Activated CD8-positive, alpha-beta T cell treated with anti-CD3 and anti-CD28 coated beads for 36 hours (primary cell): ENCODE measurements at regions not wholly inside any gene's neighbourhood (a gene's known extent, or its start where the extent isn't known, plus 50 kb on each side); places are given as distances from the start of the nearest gene placed in this dataset.

Experiments used
- ATAC-seq: fragments of 200-7000 bp; cut with Tn5 transposase; one replicate; pipeline ENCODE4 v1.10.0; 2021; ENCODE audit warnings: mild to moderate bottlenecking, moderate library complexity
- CTCF ChIA-PET: fragments of 350-600 bp; sonication (Branson Sonifier 250); formaldehyde crosslinking; loops from one replicate; lab custom pipeline; 2021; ENCODE audit warnings: antibody characterized with exemption; lab: Charles Lee
- POLR2A ChIA-PET: fragments of 350-600 bp; sonication (Branson Sonifier 250); formaldehyde crosslinking; loops from one replicate; lab custom pipeline; 2021; ENCODE audit warnings: antibody characterized with exemption; lab: Charles Lee
- DNase-seq: peaks from one replicate; pipeline ENCODE4 v3.0.0-alpha.2; 2020
- H3K27ac Mint-ChIP-seq: one replicate; pipeline ENCODE4 v1.8.0; 2021; ENCODE audit warnings: mild to moderate bottlenecking, mixed read lengths
- H3K27me3 Mint-ChIP-seq: one replicate; pipeline ENCODE4 v1.8.0; 2021; ENCODE audit warnings: mixed read lengths
- H3K36me3 Mint-ChIP-seq: one replicate; pipeline ENCODE4 v1.8.0; 2021; ENCODE audit warnings: low read depth, mixed read lengths
- H3K4me1 Mint-ChIP-seq: one replicate; pipeline ENCODE4 v1.8.0; 2021; ENCODE audit warnings: low read depth, mixed read lengths
- H3K4me3 Mint-ChIP-seq: one replicate; pipeline ENCODE4 v1.8.0; 2021; ENCODE audit warnings: mild to moderate bottlenecking, moderate library complexity, mixed read lengths
- H3K9me3 Mint-ChIP-seq: one replicate; pipeline ENCODE4 v1.8.0; 2021; ENCODE audit warnings: mixed read lengths
- intact Hi-C: fragments of 100-400 bp; cut with micrococcal nuclease; formaldehyde crosslinking; loops from one replicate; pipeline ENCODE4 v1.10.0; 2022
- TF ChIP-seq, protein P1 (sequence below): fragments of 200-600 bp; IDR thresholded peaks from one replicate; pipeline ENCODE4 v1.8.0; 2022; ENCODE audit warnings: antibody characterized with exemption, mild to moderate bottlenecking

DNA sequence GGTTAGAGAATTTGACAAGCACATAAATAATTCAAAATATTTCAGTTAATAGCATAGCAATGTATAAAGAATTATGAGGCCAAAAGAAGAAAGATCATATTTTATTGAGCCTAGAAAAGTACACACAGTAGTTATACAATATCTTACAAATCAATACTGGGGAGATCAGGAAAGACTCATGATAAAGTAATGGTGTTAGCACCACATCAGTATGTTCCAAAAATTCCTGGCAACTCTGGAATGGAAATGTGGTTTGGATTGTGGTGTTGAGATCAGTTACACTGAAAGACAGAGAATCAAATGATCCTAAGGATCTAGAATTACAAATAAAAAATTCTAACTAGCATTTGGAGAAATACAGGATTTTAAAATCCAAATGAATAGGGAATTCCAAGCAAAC, 420.5 kb upstream of the CNTNAP2 start:
- Mint-ChIP-seq H3K36me3 (no peaks in the 10 kb centered on the region), H3K4me3 (no peak overlapping the region), H3K4me1 (no peaks in the 10 kb centered on the region), H3K9me3 (peaks cover 6% of the 10 kb centered on the region), H3K27me3 (no peaks in the 10 kb centered on the region), H3K27ac (no peak overlapping the region)
- intact Hi-C loops: no loop called here
- TF ChIP-seq, protein P1, sequence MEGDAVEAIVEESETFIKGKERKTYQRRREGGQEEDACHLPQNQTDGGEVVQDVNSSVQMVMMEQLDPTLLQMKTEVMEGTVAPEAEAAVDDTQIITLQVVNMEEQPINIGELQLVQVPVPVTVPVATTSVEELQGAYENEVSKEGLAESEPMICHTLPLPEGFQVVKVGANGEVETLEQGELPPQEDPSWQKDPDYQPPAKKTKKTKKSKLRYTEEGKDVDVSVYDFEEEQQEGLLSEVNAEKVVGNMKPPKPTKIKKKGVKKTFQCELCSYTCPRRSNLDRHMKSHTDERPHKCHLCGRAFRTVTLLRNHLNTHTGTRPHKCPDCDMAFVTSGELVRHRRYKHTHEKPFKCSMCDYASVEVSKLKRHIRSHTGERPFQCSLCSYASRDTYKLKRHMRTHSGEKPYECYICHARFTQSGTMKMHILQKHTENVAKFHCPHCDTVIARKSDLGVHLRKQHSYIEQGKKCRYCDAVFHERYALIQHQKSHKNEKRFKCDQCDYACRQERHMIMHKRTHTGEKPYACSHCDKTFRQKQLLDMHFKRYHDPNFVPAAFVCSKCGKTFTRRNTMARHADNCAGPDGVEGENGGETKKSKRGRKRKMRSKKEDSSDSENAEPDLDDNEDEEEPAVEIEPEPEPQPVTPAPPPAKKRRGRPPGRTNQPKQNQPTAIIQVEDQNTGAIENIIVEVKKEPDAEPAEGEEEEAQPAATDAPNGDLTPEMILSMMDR: no peak
- CTCF ChIA-PET: no interaction called here
- ATAC-seq (no peak), DNase-seq (no peak)
- POLR2A ChIA-PET: no interaction called here

DNA sequence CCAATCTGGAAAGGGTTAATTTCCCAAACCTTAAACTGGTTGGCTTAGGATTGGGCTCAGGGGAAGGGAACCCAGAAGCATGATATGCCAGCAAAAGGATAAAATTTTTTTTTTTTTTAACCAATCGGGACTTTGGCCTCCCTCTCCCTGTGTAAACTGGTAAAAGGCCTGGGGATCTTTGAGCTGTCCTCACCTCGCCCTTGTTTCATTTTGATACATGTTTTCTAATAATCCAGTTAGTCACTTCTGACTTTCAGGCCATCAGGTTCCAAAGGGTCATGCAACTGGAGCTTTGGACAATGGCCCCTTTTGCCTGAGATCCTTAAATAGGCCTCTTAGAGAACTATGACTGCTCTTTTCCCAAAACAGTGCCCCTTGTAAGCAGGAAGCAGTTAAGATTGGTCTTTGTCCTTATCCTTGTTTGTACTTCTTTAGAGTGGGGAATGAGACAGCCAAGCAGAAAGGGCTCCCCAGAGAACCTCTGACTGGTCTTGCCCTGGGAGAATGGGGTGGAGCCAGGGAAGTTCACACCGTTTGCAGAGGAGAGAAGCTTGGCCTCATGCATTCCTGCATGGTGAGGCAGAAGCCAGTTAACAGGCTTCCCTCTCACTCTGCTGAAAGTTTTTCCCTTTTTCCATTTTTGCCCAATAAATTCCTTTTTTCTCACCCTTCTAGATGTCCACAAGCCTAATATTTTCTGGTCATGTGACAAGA, 424.2 kb upstream of the CNTNAP2 start:
- POLR2A ChIA-PET: no interaction called here
- H3K27me3 Mint-ChIP-seq: no peaks in the 10 kb centered on the region
- H3K9me3 Mint-ChIP-seq: peaks cover 3% of the 10 kb centered on the region
- TF ChIP-seq, protein P1: no peak
- no peak overlapping the region for H3K27ac Mint-ChIP-seq
- DNase-seq: no peak
- ATAC-seq: no peak
- intact Hi-C loops: no loop called here
- CTCF ChIA-PET: no interaction called here
- H3K4me3 Mint-ChIP-seq: no peak overlapping the region
- no peaks in the 10 kb centered on the region for H3K36me3 Mint-ChIP-seq
- H3K4me1 Mint-ChIP-seq: no peaks in the 10 kb centered on the region

DNA sequence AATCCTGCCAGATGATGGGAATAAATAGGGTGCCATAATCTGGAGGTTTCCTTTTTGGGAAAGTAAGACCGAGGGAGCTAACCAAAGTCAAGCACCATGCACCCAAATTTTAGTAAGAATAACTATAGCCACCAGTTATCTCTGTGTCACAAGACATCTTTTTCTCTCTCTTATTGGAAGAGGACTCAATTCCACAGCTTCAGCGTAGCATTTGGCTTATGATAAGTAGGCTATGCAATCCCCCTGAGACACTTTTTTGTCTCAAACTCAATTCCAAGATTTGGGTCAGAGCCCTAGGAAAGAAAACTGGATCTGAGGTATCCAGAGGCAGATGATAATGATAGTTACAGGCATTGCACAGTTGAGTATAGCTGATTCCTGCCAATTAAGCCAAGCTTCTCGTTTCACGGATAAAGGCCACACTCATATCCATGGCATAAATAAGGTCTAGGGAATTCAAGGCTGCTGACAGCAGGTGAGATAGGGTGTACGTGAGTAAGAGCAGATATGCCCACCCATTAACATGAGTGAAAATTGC, 425.2 kb upstream of the CNTNAP2 start:
- TF ChIP-seq, protein P1: no peak
- no peak overlapping the region for H3K27ac Mint-ChIP-seq
- H3K4me1 Mint-ChIP-seq: no peaks in the 10 kb centered on the region
- no peaks in the 10 kb centered on the region for H3K36me3 Mint-ChIP-seq
- H3K4me3 Mint-ChIP-seq: no peak overlapping the region
- intact Hi-C loops: no loop called here
- H3K27me3 Mint-ChIP-seq: no peaks in the 10 kb centered on the region
- ChIA-PET CTCF (no interaction called here), POLR2A (no interaction called here)
- ATAC-seq (no peak), DNase-seq (no peak)
- H3K9me3 Mint-ChIP-seq: peaks cover under 1% of the 10 kb centered on the region

DNA sequence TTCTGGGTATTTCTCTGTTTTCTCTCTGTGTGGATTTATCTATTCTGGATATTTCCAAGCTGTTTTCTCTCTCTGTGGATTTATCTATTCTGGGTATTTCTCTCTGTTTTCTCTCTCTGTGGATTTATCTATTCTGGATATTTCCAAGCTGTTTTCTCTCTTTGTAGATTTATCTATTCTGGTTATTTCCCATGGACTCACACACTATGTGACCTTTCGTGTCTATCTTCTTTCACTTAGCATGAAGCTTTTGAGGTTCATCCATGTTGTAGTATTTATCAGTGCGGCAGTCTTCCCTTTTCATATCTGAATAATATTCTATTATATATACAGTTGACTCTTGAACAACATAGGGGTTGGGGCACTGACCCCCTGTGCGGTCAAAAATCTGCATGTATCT, 435.0 kb upstream of the CNTNAP2 start:
- Mint-ChIP-seq H3K36me3 (no peaks in the 10 kb centered on the region), H3K4me3 (no peak overlapping the region), H3K4me1 (no peaks in the 10 kb centered on the region), H3K27me3 (no peaks in the 10 kb centered on the region), H3K27ac (no peak overlapping the region), H3K9me3 (peaks cover 9% of the 10 kb centered on the region)
- ATAC-seq (no peak), DNase-seq (no peak)
- TF ChIP-seq, protein P1: no peak
- intact Hi-C loops: no loop called here
- ChIA-PET CTCF (no interaction called here), POLR2A (no interaction called here)

DNA sequence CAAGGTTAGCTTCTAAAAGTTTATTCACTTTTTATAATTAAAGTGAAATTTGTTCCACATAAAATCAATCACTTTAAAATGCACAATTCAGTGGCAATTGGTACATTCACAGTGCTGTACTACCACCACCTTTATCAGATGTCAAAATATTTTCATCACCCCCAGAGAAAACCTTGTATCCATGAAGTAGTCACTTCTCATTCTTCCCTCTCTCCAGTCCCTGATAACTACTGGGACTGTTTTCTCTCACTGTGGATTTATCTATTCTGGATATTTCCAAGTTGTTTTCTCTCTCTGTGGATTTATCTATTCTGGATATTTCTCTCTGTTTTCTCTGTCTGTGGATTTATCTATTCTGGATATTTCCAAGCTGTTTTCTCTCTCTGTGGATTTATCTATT, 435.4 kb upstream of the CNTNAP2 start:
- no peak overlapping the region for H3K4me3 Mint-ChIP-seq

More for the DNA sequence above, 435.4 kb upstream of the CNTNAP2 start:
- no peaks in the 10 kb centered on the region for H3K36me3 Mint-ChIP-seq
- H3K27ac Mint-ChIP-seq: no peak overlapping the region
- POLR2A ChIA-PET: no interaction called here
- CTCF ChIA-PET: no interaction called here
- no peaks in the 10 kb centered on the region for H3K27me3 Mint-ChIP-seq
- intact Hi-C loops: no loop called here
- peaks cover 9% of the 10 kb centered on the region for H3K9me3 Mint-ChIP-seq
- TF ChIP-seq, protein P1: no peak
- ATAC-seq (no peak), DNase-seq (no peak)
- H3K4me1 Mint-ChIP-seq: no peaks in the 10 kb centered on the region
